Right lobe of liver (tissue), 6 donors: ENCODE measurements at regions not wholly inside any gene's neighbourhood (a gene's known extent, or its start where the extent isn't known, plus 50 kb on each side); places are given as distances from the start of the nearest gene placed in this dataset.

Experiments used
- ATAC-seq, 4 donors: fragments of 200-7000 bp; cut with Tn5 transposase; one replicate each; pipeline ENCODE4 v1.9.1; 2020; ENCODE audit warnings: mild to moderate bottlenecking in 4 of 4, moderate library complexity in 4 of 4
- DNase-seq, 3 donors: peaks; one replicate each; pipeline ENCODE4 v3.0.0-alpha.2; 2020
- H3K27ac ChIP-seq, 3 donors: fragments of 200-600 bp; one replicate each; pipeline ENCODE4 v1.8.0; 2022
- H3K27me3 ChIP-seq, 2 donors: fragments of 200-600 bp; one replicate each; pipeline ENCODE4 v1.8.0; 2022
- H3K36me3 ChIP-seq, 4 donors: fragments of 200-600 bp; sonication (generic) in 1 of 4; one replicate each; pipeline versions ENCODE4 v1.5.1 to v1.8.0; 2017 to 2022; ENCODE audit warnings: control low read depth in 1 of 4
- H3K4me1 ChIP-seq, 4 donors: fragments of 200-600 bp; sonication (generic) in 1 of 4; one replicate each; pipeline versions ENCODE4 v1.5.1 to v1.8.0; 2017 to 2022; ENCODE audit warnings: control low read depth in 1 of 4
- H3K4me3 ChIP-seq, 3 donors: fragments of 200-600 bp; one replicate each; pipeline ENCODE4 v1.8.0; 2022
- H3K9me3 ChIP-seq, 4 donors: fragments of 200-600 bp; sonication (generic) in 1 of 4; one replicate each; pipeline versions ENCODE4 v1.5.1 to v1.8.0; 2017 to 2022; ENCODE audit warnings: control low read depth in 1 of 4
- POLR2A ChIP-seq: fragments of 450-650 bp; IDR thresholded peaks from one replicate; pipeline ENCODE4 v1.6.1; 2017; ENCODE audit warnings: antibody characterized with exemption, mild to moderate bottlenecking
- WGBS: methylation state at CpG from one replicate; pipeline ENCODE4 v1.1.6; 2018; ENCODE audit warnings: low coverage, low lambda C conversion rate; ENCODE audit not compliant: insufficient coverage; ENCODE audit errors: missing lambda C conversion rate; 5-methylcytosine and 5-hydroxymethylcytosine counted together
- intact Hi-C, 2 donors: fragments of 100-400 bp; cut with DNase I; formaldehyde crosslinking; loops; one replicate each; pipeline versions ENCODE4 v1.11.2 to v1.14.1; 2022
- TF ChIP-seq, protein P1 (sequence below), 4 donors: fragments of 200-600 bp in 3 of 4; fragments of 450-650 bp in 1 of 4; IDR thresholded peaks; one replicate each; pipeline versions ENCODE4 v1.5.1 to v1.8.0; 2016 to 2022; ENCODE audit warnings: antibody characterized with exemption in 4 of 4, mild to moderate bottlenecking in 2 of 4
- donor health status: DM: no; HTN: yes; CAD: no.
- donor health status: DM: no; HTN: no; CAD: no.
- donor health status: DM: no; HTN: no; CAD: no.
- donor health status: DM: no; HTN: yes; CAD: no.
- donor health status: DM: no; HTN: yes; CAD: no.

DNA sequence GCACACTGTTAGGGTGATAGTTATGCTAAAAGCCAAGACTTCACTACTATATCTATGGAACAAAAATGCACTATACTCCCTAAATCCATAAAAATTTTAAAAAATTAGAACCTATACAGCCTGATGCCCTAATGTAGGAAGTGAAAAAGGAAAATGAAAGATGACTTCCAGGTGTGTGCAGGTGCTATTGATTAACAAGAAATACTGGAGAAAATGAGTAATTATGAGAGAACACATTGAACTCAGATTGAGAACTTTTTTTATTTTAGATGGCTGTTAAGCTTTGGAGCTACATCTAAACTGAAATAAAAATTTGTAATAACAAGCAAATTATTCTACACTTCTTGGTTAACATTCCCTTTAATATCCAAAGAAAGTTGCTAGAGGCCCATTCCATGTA, 1015.7 kb downstream of the PCDH9 start:
- H3K4me1 ChIP-seq, result no peaks in the 10 kb centered on the region
- intact Hi-C loops, result no loop called here
- no peak overlapping the region for H3K4me3 ChIP-seq
- TF ChIP-seq, protein P1, sequence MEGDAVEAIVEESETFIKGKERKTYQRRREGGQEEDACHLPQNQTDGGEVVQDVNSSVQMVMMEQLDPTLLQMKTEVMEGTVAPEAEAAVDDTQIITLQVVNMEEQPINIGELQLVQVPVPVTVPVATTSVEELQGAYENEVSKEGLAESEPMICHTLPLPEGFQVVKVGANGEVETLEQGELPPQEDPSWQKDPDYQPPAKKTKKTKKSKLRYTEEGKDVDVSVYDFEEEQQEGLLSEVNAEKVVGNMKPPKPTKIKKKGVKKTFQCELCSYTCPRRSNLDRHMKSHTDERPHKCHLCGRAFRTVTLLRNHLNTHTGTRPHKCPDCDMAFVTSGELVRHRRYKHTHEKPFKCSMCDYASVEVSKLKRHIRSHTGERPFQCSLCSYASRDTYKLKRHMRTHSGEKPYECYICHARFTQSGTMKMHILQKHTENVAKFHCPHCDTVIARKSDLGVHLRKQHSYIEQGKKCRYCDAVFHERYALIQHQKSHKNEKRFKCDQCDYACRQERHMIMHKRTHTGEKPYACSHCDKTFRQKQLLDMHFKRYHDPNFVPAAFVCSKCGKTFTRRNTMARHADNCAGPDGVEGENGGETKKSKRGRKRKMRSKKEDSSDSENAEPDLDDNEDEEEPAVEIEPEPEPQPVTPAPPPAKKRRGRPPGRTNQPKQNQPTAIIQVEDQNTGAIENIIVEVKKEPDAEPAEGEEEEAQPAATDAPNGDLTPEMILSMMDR (IDR thresholded peaks at IDR 0.05), result no peak
- no peak for TF ChIP-seq POLR2A
- DNase-seq (no peak), ATAC-seq (no peak)
- no peaks in the 10 kb centered on the region for H3K27me3 ChIP-seq
- no peak overlapping the region for H3K27ac ChIP-seq
- H3K9me3 ChIP-seq, result no peaks in the 10 kb centered on the region
- no peaks in the 10 kb centered on the region for H3K36me3 ChIP-seq

DNA sequence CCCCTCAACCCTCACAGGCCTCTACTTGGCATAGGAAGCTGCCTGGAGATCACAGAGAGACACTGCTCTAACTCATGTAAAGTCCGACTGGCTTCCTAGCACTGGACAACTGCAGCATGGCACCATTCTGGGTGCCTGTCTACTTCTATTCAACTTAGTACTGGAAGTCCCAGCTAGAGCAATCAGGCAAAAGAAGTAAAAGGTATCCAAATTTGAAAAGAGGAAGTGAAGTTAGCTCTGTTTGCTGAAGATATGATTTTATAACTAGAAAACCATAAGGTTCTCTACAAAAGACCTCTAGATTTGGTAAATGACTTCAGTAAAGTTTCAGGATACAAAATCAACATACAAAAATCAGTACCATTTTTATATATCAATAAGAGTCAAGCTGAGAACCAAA, 1017.6 kb downstream of the PCDH9 start:
- Histone ChIP-seq H3K27ac (no peak overlapping the region), H3K27me3 (no peaks in the 10 kb centered on the region), H3K4me1 (no peaks in the 10 kb centered on the region), H3K9me3 (no peaks in the 10 kb centered on the region), H3K4me3 (no peak overlapping the region), H3K36me3 (no peaks in the 10 kb centered on the region)
- ATAC-seq (no peak), DNase-seq (no peak)
- intact Hi-C loops, result no loop called here
- TF ChIP-seq POLR2A, result no peak
- TF ChIP-seq, protein P1 (IDR thresholded peaks at IDR 0.05), result no peak
- 75% methylated on average over 1 of the region's 1 CpG for WGBS

DNA sequence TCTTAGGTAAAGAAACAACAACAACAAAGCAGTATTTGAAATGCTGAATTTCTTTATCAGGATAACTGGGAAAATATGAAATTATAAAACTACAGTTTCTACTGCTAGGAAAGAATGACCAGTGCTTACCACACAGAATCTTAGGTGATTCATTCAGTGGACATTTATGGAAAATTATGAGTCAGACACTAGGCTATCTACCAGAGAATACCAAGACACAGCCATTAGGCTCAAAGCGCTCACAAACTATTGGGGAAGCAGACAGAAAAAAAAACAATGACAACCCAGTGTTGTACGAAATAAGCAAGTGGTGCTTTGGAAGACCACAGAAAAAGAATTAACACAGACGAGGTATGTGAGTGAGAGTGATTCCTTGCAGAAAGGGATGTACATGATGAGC, 1019.5 kb downstream of the PCDH9 start:
- no peaks in the 10 kb centered on the region for H3K9me3 ChIP-seq
- ATAC-seq (no peak), DNase-seq (no peak)
- no peak for TF ChIP-seq POLR2A
- TF ChIP-seq, protein P1 (IDR thresholded peaks at IDR 0.05), result no peak
- WGBS, result 65% methylated on average over 3 of the region's 3 CpGs
- H3K36me3 ChIP-seq, result no peaks in the 10 kb centered on the region
- intact Hi-C loops, result no loop called here
- H3K27me3 ChIP-seq, result no peaks in the 10 kb centered on the region
- H3K4me3 ChIP-seq, result no peak overlapping the region
- H3K27ac ChIP-seq, result no peak overlapping the region
- no peaks in the 10 kb centered on the region for H3K4me1 ChIP-seq

DNA sequence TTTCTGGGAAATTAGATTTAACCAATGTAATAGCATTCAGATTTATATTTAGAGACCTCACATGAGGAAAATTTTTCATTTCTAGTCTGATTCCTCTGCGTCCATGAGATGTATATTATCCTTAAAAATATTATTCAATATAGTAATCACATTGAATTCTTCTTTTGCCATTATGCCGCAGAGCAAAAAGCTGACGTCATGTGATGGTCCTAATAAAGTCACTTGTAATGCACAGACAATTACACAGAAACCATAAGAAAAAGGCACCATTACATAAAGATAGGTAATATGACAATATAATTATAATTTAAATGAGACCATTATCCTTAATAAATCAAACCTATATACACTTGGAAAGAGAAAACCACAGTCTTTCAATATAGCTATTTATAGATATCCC, 1021.5 kb downstream of the PCDH9 start:
- Histone ChIP-seq H3K27me3 (no peaks in the 10 kb centered on the region), H3K4me3 (no peak overlapping the region), H3K27ac (no peak overlapping the region), H3K36me3 (no peaks in the 10 kb centered on the region), H3K9me3 (no peaks in the 10 kb centered on the region), H3K4me1 (no peaks in the 10 kb centered on the region)
- ATAC-seq (no peak), DNase-seq (no peak)
- 53% methylated on average over 3 of the region's 3 CpGs for WGBS
- TF ChIP-seq, protein P1 (IDR thresholded peaks at IDR 0.05), result no peak
- TF ChIP-seq POLR2A, result no peak
- intact Hi-C loops, result no loop called here

DNA sequence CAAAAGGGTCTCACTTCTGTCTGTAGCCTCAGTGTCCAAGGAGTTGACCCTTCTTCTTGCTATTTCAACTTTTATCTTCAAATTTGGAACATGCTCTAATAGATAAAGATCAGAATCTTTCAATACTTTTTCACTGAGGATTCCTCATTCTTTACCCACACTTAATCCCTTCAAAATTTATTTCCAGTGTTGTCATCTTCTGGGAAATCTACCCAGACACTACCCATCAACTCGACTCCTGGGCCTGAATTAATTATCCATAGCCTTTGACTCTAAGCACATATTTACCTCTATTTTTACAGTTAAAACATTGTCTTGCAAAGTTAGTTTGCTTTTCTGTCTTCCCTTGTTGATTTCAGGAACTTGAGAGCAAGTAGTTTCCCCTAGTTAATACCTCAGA, 1022.5 kb downstream of the PCDH9 start:
- Histone ChIP-seq H3K36me3 (no peaks in the 10 kb centered on the region), H3K4me3 (no peak overlapping the region), H3K4me1 (no peaks in the 10 kb centered on the region), H3K27me3 (no peaks in the 10 kb centered on the region), H3K27ac (no peak overlapping the region), H3K9me3 (no peaks in the 10 kb centered on the region)
- TF ChIP-seq, protein P1 (IDR thresholded peaks at IDR 0.05), result no peak
- TF ChIP-seq POLR2A, result no peak
- 27% methylated on average over 1 of the region's 1 CpG for WGBS
- intact Hi-C loops, result no loop called here
- ATAC-seq, result no peak
- DNase-seq, result no peak
